ENCODE measurements at regions not wholly inside any gene's neighbourhood (a gene's known extent, or its start where the extent isn't known, plus 50 kb on each side); places are given as distances from the start of the nearest gene placed in this dataset.
"Not testable (repeated sequence)": the region's sequence is repeated elsewhere in the genome, so short reads cannot be mapped to it uniquely, and the experiment has no call there.

- DNase-seq = no peak
Observed at GRCh38 chr9:107809871-107810460, 320.4 kb upstream of the KLF4 start.

GRCh38 chr9:107807183-107807582 is 317.6 kb upstream of the KLF4 start:
- DNase-seq = no peak

- DNase-seq = no peak
Observed at GRCh38 chr9:107805201-107805600, 315.6 kb upstream of the KLF4 start.

- no peak for DNase-seq
Observed at GRCh38 chr9:107794259-107794658, 304.7 kb upstream of the KLF4 start.

- no peak for DNase-seq
Observed at GRCh38 chr9:107793541-107793940, 304.0 kb upstream of the KLF4 start.

GRCh38 chr9:107792596-107792995 is 303.0 kb upstream of the KLF4 start:
- DNase-seq = no peak

GRCh38 chr9:107792006-107792405 is 302.4 kb upstream of the KLF4 start:
- DNase-seq = no peak

GRCh38 chr9:107789001-107789700 is 299.6 kb upstream of the KLF4 start:
- no peak for DNase-seq

- no peak for DNase-seq
Observed at GRCh38 chr9:107786561-107786960, 297.0 kb upstream of the KLF4 start.

GRCh38 chr9:107784235-107784958 is 294.8 kb upstream of the KLF4 start:
- DNase-seq = no peak

GRCh38 chr9:107782789-107783188 is 293.2 kb upstream of the KLF4 start:
- no peak for DNase-seq

- DNase-seq = no peak
Observed at GRCh38 chr9:107782381-107782780, 292.8 kb upstream of the KLF4 start.

GRCh38 chr9:107780960-107781359 is 291.4 kb upstream of the KLF4 start:
- DNase-seq = no peak

GRCh38 chr9:107779731-107780130 is 290.2 kb upstream of the KLF4 start:
- no peak for DNase-seq

- no peak for DNase-seq
Observed at GRCh38 chr9:107778661-107779060, 289.1 kb upstream of the KLF4 start.

GRCh38 chr9:107774099-107774498 is 284.5 kb upstream of the KLF4 start:
- not testable (repeated sequence) for DNase-seq

- DNase-seq = no peak
Observed at GRCh38 chr9:107772988-107773387, 283.4 kb upstream of the KLF4 start.

- DNase-seq = no peak
Observed at GRCh38 chr9:107770716-107771115, 281.1 kb upstream of the KLF4 start.

- DNase-seq = no peak
Observed at GRCh38 chr9:107768224-107768623, 278.7 kb upstream of the KLF4 start.

GRCh38 chr9:107767711-107768110 is 278.1 kb upstream of the KLF4 start:
- no peak for DNase-seq

- not testable (repeated sequence) for DNase-seq
Observed at GRCh38 chr9:107763469-107763868, 273.9 kb upstream of the KLF4 start.

GRCh38 chr9:107761307-107761706 is 271.7 kb upstream of the KLF4 start:
- DNase-seq = no peak

GRCh38 chr9:107760469-107761242 is 271.1 kb upstream of the KLF4 start:
- no peak for DNase-seq

- no peak for DNase-seq
Observed at GRCh38 chr9:107759823-107760166, 270.2 kb upstream of the KLF4 start.
